IMR-90 (cell line): ENCODE measurements at regions not wholly inside any gene's neighbourhood (a gene's known extent, or its start where the extent isn't known, plus 50 kb on each side); places are given as distances from the start of the nearest gene placed in this dataset.

ENCODE experiments used
- ATAC-seq: fragments of 200-7000 bp; cut with Tn5 transposase; 2 replicates; pipeline ENCODE4 v1.9.1; 2020; ENCODE audit warnings: low read depth, mild to moderate bottlenecking, moderate library complexity
- BruUV-seq: library from RNA; stranded (reverse); fragments of 400-500 nt; replicated peaks from 2 replicates; lab custom pipeline; 2021; lab: Mats Ljungman, UMichigan
- CTCF ChIA-PET: fragments of 300-600 bp; formaldehyde crosslinking; extraction: SDS; loops from one replicate; lab custom pipeline; 2021; ENCODE audit warnings: antibody characterized with exemption; lab: Yijun Ruan, JAX
- POLR2A ChIA-PET: fragments of 300-600 bp; sonication (Branson Sonifier 250); formaldehyde crosslinking; loops from one replicate; lab custom pipeline; 2022; ENCODE audit warnings: antibody characterized with exemption; ENCODE audit not compliant: unreplicated experiment; lab: Charles Lee
- DNase-seq: peaks from one replicate; pipeline ENCODE4 v3.0.0; 2013
- H2AFZ ChIP-seq: replicated peaks from 2 replicates; pipeline ENCODE3; 2013; ENCODE audit warnings: low read length, mild to moderate bottlenecking; ENCODE audit not compliant: poor library complexity
- H2AK5ac ChIP-seq: 2 replicates; pipeline ENCODE4 v1.6.1; 2013; ENCODE audit warnings: low read depth, low read length, inconsistent platforms
- H2AK9ac ChIP-seq: replicated peaks from 2 replicates; pipeline ENCODE3; 2013; ENCODE audit warnings: mild to moderate bottlenecking, low read depth, low read length, moderate library complexity; ENCODE audit not compliant: poor library complexity
- H2BK120ac ChIP-seq: 2 replicates; pipeline ENCODE4 v1.6.1; 2013; ENCODE audit warnings: low read depth, low read length, inconsistent platforms
- H2BK15ac ChIP-seq: 3 replicates; pipeline ENCODE4 v1.6.1; 2013; ENCODE audit warnings: low read depth, low read length, inconsistent platforms
- H2BK20ac ChIP-seq: 2 replicates; pipeline ENCODE4 v1.6.1; 2013; ENCODE audit warnings: low read depth, mild to moderate bottlenecking, inconsistent platforms, low read length, moderate library complexity
- H2BK5ac ChIP-seq: 2 replicates; pipeline ENCODE4 v1.6.1; 2013; ENCODE audit warnings: mild to moderate bottlenecking, low read depth, low read length, inconsistent platforms; ENCODE audit not compliant: poor library complexity, severe bottlenecking
- H3K14ac ChIP-seq: replicated peaks from 2 replicates; pipeline ENCODE4 v1.6.1; 2013; ENCODE audit warnings: low read depth, low read length, inconsistent platforms
- H3K18ac ChIP-seq: 2 replicates; pipeline ENCODE4 v1.6.1; 2013; ENCODE audit warnings: low read depth, low read length, control low read depth
- H3K23ac ChIP-seq: 2 replicates; pipeline ENCODE4 v1.6.1; 2013; ENCODE audit warnings: low read depth, low read length, inconsistent platforms
- H3K27ac ChIP-seq: 2 replicates; pipeline ENCODE4 v1.5.1; 2013; ENCODE audit warnings: mild to moderate bottlenecking, control low read depth, low read length; ENCODE audit not compliant: insufficient read depth
- H3K27me3 ChIP-seq: 2 replicates; pipeline ENCODE4 v1.6.1; 2013; ENCODE audit warnings: low read length; ENCODE audit not compliant: control insufficient read depth, insufficient read depth
- H3K36me3 ChIP-seq: 2 replicates; pipeline ENCODE4 v1.6.1; 2013; ENCODE audit warnings: low read length, mixed read lengths; ENCODE audit not compliant: control insufficient read depth, insufficient read depth
- H3K4ac ChIP-seq: 2 replicates; pipeline ENCODE4 v1.6.1; 2013; ENCODE audit warnings: low read depth, low read length, inconsistent platforms
- H3K4me1 ChIP-seq: 2 replicates; pipeline ENCODE4 v1.6.1; 2013; ENCODE audit warnings: low read length, mixed read lengths; ENCODE audit not compliant: control insufficient read depth, insufficient read depth
- H3K4me2 ChIP-seq: 2 replicates; pipeline ENCODE4 v1.6.1; 2013; ENCODE audit warnings: low read depth, mild to moderate bottlenecking, control low read depth, low read length, moderate library complexity
- H3K4me3 ChIP-seq: 2 replicates; pipeline ENCODE4 v1.5.1; 2013; ENCODE audit warnings: low read depth, mild to moderate bottlenecking, control low read depth, low read length, moderate library complexity; ENCODE audit not compliant: insufficient read depth
- H3K56ac ChIP-seq: 2 replicates; pipeline ENCODE4 v1.6.1; 2013; ENCODE audit warnings: low read length, inconsistent platforms; ENCODE audit not compliant: insufficient read depth; ENCODE audit errors: extremely low read depth
- H3K79me1 ChIP-seq, 2 experiments: 2 replicates each; pipeline ENCODE4 v1.6.1; 2013; ENCODE audit warnings: low read length in 2 of 2, inconsistent platforms in 1 of 2, low read depth in 1 of 2
- H3K9ac ChIP-seq: 2 replicates; pipeline ENCODE4 v1.6.1; 2013; ENCODE audit warnings: low read depth, low read length, control low read depth
- H3K9me1 ChIP-seq: 2 replicates; pipeline ENCODE4 v1.6.1; 2013; ENCODE audit warnings: low read length, inconsistent platforms; ENCODE audit not compliant: insufficient read depth
- H3K9me3 ChIP-seq: 2 replicates; pipeline ENCODE4 v1.6.1; 2013; ENCODE audit warnings: low read length; ENCODE audit not compliant: control insufficient read depth, insufficient read depth
- H4K20me1 ChIP-seq: 2 replicates; pipeline ENCODE4 v1.6.1; 2013; ENCODE audit warnings: low read length, inconsistent platforms; ENCODE audit not compliant: insufficient read depth
- H4K5ac ChIP-seq: 2 replicates; pipeline ENCODE4 v1.6.1; 2013; ENCODE audit warnings: mild to moderate bottlenecking, low read depth, low read length, control low read depth
- H4K8ac ChIP-seq, 2 experiments: 2 replicates each; pipeline ENCODE4 v1.6.1; 2013; ENCODE audit warnings: low read depth in 2 of 2, low read length in 2 of 2, control low read depth in 1 of 2, inconsistent platforms in 1 of 2
- H4K91ac ChIP-seq: 2 replicates; pipeline ENCODE4 v1.6.1; 2013; ENCODE audit warnings: low read depth, low read length, inconsistent platforms; ENCODE audit not compliant: insufficient read depth
- BHLHE40 ChIP-seq: fragments of 150-350 bp; IDR thresholded peaks from 2 replicates; pipeline ENCODE4 v1.6.1; 2016; ENCODE audit warnings: mild to moderate bottlenecking, low read depth, low read length
- CEBPB ChIP-seq: IDR thresholded peaks from 2 replicates; pipeline ENCODE4 v1.6.1; 2012; ENCODE audit warnings: low read depth, low read length, improper control_type of control experiment
- CTCF ChIP-seq: conservative IDR thresholded peaks from 2 replicates; pipeline ENCODE4 v1.5.1; 2012; ENCODE audit warnings: mild to moderate bottlenecking, low read depth, low read length, improper control_type of control experiment
- MAFK ChIP-seq: IDR thresholded peaks from 2 replicates; pipeline ENCODE4 v1.6.1; 2012; ENCODE audit warnings: low read depth, low read length, improper control_type of control experiment
- MAZ ChIP-seq: IDR thresholded peaks from 2 replicates; pipeline ENCODE4 v1.6.1; 2012; ENCODE audit warnings: low read depth, mild to moderate bottlenecking, low read length, improper control_type of control experiment, moderate library complexity, borderline replicate concordance
- NFE2L2 ChIP-seq: fragments of 150-350 bp; IDR thresholded peaks from 2 replicates; pipeline ENCODE4 v1.6.1; 2016; ENCODE audit warnings: low read depth, mild to moderate bottlenecking, low read length
- POLR2A ChIP-seq: IDR thresholded peaks from 2 replicates; pipeline ENCODE4 v1.6.1; 2012; ENCODE audit warnings: mild to moderate bottlenecking, low read depth, low read length
- RAD21 ChIP-seq: IDR thresholded peaks from 2 replicates; pipeline ENCODE4 v1.6.1; 2012; ENCODE audit warnings: low read length, improper control_type of control experiment
- RCOR1 ChIP-seq: IDR thresholded peaks from 2 replicates; pipeline ENCODE4 v1.6.1; 2012; ENCODE audit warnings: mild to moderate bottlenecking, low read length, improper control_type of control experiment; ENCODE audit not compliant: insufficient replicate concordance
- RFX5 ChIP-seq: IDR thresholded peaks from 2 replicates; pipeline ENCODE4 v1.8.0; 2012; ENCODE audit warnings: low read depth, mild to moderate bottlenecking, low read length, moderate library complexity
- USF2 ChIP-seq: fragments of 150-350 bp; IDR thresholded peaks from 2 replicates; pipeline ENCODE4 v1.6.1; 2017; ENCODE audit warnings: mild to moderate bottlenecking, antibody characterized with exemption, low read length, low read depth
- WGBS, 2 experiments: methylation state at CpG; one replicate each; pipeline versions ENCODE4 v1.1.5 to v1.1.7; 2013; ENCODE audit warnings: missing lambda C conversion rate in 2 of 2; ENCODE audit not compliant: insufficient read length in 1 of 2; ENCODE audit errors: extremely low coverage in 2 of 2; 5-methylcytosine and 5-hydroxymethylcytosine counted together
- dilution Hi-C: fragments of 300-500 bp; cut with HindIII; formaldehyde crosslinking; loops from one replicate; pipeline ENCODE4 v1.14.3; 2018; ENCODE audit warnings: low sequenced_read_pairs; ENCODE audit not compliant: unreplicated experiment
- in situ Hi-C: fragments of 300-500 bp; cut with MboI; formaldehyde crosslinking; loops from 3 replicates; pipeline ENCODE4 v1.14.3; 2019; ENCODE audit warnings: low sequenced_read_pairs, inconsistent platforms, mixed read lengths
- intact Hi-C: fragments of 100-400 bp; cut with micrococcal nuclease; formaldehyde crosslinking; loops from 2 replicates; pipeline ENCODE4 v1.10.0; 2022

GRCh38 chr10:90227217-90227656 lies 525.8 kb downstream of the KIF20B start:
- dilution Hi-C loops, result no loop called here
- no peak overlapping the region for H3K9ac ChIP-seq
- H3K4ac ChIP-seq, result no peak overlapping the region
- no peak overlapping the region for H3K18ac ChIP-seq
- intact Hi-C loops, result no loop called here
- no peak overlapping the region for H4K8ac ChIP-seq
- in situ Hi-C loops, result no loop called here
- no peaks in the 10 kb centered on the region for H4K20me1 ChIP-seq
- BruUV-seq, result no TSS peak
- no peak overlapping the region for H3K4me3 ChIP-seq
- H3K23ac ChIP-seq, result no peak overlapping the region
- H3K27me3 ChIP-seq, result no peaks in the 10 kb centered on the region
- WGBS, 2 experiments, result no CpG with 5 or more reads among the region's 2 CpGs
- no peak overlapping the region for H2AK5ac ChIP-seq
- no peaks in the 10 kb centered on the region for H3K9me1 ChIP-seq
- no peak overlapping the region for H2AK9ac ChIP-seq
- DNase-seq (peak; percentile 34), ATAC-seq (no peak)
- no peak overlapping the region for H3K14ac ChIP-seq
- no peak overlapping the region for H3K4me2 ChIP-seq
- ChIA-PET POLR2A (no interaction called here), CTCF (no interaction called here)
- H3K56ac ChIP-seq, result no peak overlapping the region
- H3K79me1 ChIP-seq, result no peaks in the 10 kb centered on the region
- H3K4me1 ChIP-seq, result no peaks in the 10 kb centered on the region; the same call in 1 of the 2 replicates
- H3K9me3 ChIP-seq, result no peaks in the 10 kb centered on the region
- H3K36me3 ChIP-seq, result no peaks in the 10 kb centered on the region
- no peak overlapping the region for H2BK120ac ChIP-seq
- H4K5ac ChIP-seq, result no peak overlapping the region
- no peak overlapping the region for H4K91ac ChIP-seq
- H3K27ac ChIP-seq, result no peak overlapping the region
- H2BK15ac ChIP-seq, result no peak overlapping the region
- TF ChIP-seq MAFK (no peak), RFX5 (no peak), RCOR1 (no peak), BHLHE40 (no peak), POLR2A (no peak), NFE2L2 (no peak), CEBPB (no peak), RAD21 (no peak), MAZ (no peak), CTCF (no peak), USF2 (no peak)
- H2BK5ac ChIP-seq, result no peak overlapping the region
- H2BK20ac ChIP-seq, result no peak overlapping the region
- H2AFZ ChIP-seq, result no peak overlapping the region
